LNCaP clone FGC (cell line): ENCODE measurements at regions not wholly inside any gene's neighbourhood (a gene's known extent, or its start where the extent isn't known, plus 50 kb on each side); places are given as distances from the start of the nearest gene placed in this dataset.

Experiments
- DNase-seq: peaks from one replicate; pipeline ENCODE4 v3.0.0-alpha.2; 2011; ENCODE audit warnings: low read depth
- H3K4me3 ChIP-seq: 2 replicates; pipeline ENCODE4 v1.5.1; 2011; ENCODE audit warnings: mild to moderate bottlenecking, low read depth, low read length, control low read depth
- CTCF ChIP-seq: IDR thresholded peaks from 2 replicates; pipeline ENCODE4 v1.5.1; 2012; ENCODE audit warnings: mild to moderate bottlenecking; ENCODE audit not compliant: control insufficient read depth, insufficient read depth; ENCODE audit errors: extremely low read depth

- TF ChIP-seq CTCF, result no peak
- H3K4me3 ChIP-seq, result no peak overlapping the region
- no peak for DNase-seq
Measured at GRCh38 chr10:53135213-53135896, 362.8 kb upstream of the MBL2 start.

GRCh38 chr10:53134050-53134449, 361.5 kb upstream of the MBL2 start:
- no peak overlapping the region for H3K4me3 ChIP-seq
- DNase-seq, result no peak
- TF ChIP-seq CTCF, result no peak

- no peak for TF ChIP-seq CTCF
- H3K4me3 ChIP-seq, result no peak overlapping the region
- DNase-seq, result no peak
Measured at GRCh38 chr10:53130337-53130736, 357.8 kb upstream of the MBL2 start.

GRCh38 chr10:53127686-53128085, 355.1 kb upstream of the MBL2 start:
- no peak for DNase-seq
- no peak overlapping the region for H3K4me3 ChIP-seq
- no peak for TF ChIP-seq CTCF

GRCh38 chr10:53123311-53123710, 350.7 kb upstream of the MBL2 start:
- DNase-seq, result no peak
- no peak for TF ChIP-seq CTCF
- H3K4me3 ChIP-seq, result no peak overlapping the region

- no peak overlapping the region for H3K4me3 ChIP-seq
- DNase-seq, result no peak
- no peak for TF ChIP-seq CTCF
Measured at GRCh38 chr10:53122281-53122680, 349.7 kb upstream of the MBL2 start.

- no peak for TF ChIP-seq CTCF
- no peak for DNase-seq
- H3K4me3 ChIP-seq, result no peak overlapping the region
Measured at GRCh38 chr10:53115660-53116059, 343.1 kb upstream of the MBL2 start.
